HL-60 (cell line): ENCODE measurements at regions not wholly inside any gene's neighbourhood (a gene's known extent, or its start where the extent isn't known, plus 50 kb on each side); places are given as distances from the start of the nearest gene placed in this dataset.

Source experiments
- POLR2AphosphoS5 ChIP-seq: IDR thresholded peaks from 2 replicates; pipeline ENCODE4 v1.6.1; 2012; ENCODE audit warnings: low read depth
- REST ChIP-seq: IDR thresholded peaks from 2 replicates; pipeline ENCODE4 v1.6.1; 2012; ENCODE audit warnings: low read depth; ENCODE audit not compliant: insufficient replicate concordance
- TF ChIP-seq, protein P1 (sequence below): IDR thresholded peaks from one replicate; pipeline ENCODE4 v1.5.1; 2011; ENCODE audit warnings: low read length, control low read depth, inconsistent platforms; ENCODE audit not compliant: insufficient read depth

GRCh38 chr4:103450693-103451092 lies 252.6 kb upstream of the CENPE start:
- TF ChIP-seq, protein P1, sequence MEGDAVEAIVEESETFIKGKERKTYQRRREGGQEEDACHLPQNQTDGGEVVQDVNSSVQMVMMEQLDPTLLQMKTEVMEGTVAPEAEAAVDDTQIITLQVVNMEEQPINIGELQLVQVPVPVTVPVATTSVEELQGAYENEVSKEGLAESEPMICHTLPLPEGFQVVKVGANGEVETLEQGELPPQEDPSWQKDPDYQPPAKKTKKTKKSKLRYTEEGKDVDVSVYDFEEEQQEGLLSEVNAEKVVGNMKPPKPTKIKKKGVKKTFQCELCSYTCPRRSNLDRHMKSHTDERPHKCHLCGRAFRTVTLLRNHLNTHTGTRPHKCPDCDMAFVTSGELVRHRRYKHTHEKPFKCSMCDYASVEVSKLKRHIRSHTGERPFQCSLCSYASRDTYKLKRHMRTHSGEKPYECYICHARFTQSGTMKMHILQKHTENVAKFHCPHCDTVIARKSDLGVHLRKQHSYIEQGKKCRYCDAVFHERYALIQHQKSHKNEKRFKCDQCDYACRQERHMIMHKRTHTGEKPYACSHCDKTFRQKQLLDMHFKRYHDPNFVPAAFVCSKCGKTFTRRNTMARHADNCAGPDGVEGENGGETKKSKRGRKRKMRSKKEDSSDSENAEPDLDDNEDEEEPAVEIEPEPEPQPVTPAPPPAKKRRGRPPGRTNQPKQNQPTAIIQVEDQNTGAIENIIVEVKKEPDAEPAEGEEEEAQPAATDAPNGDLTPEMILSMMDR: no peak
- no peak for TF ChIP-seq REST
- TF ChIP-seq POLR2AphosphoS5: no peak
